A673 (cell line): ENCODE measurements at regions not wholly inside any gene's neighbourhood (a gene's known extent, or its start where the extent isn't known, plus 50 kb on each side); places are given as distances from the start of the nearest gene placed in this dataset.

Experiments used
- BruUV-seq: library from RNA; stranded (reverse); fragments of 400-500 nt; replicated peaks from 2 replicates; lab custom pipeline; 2021; lab: Mats Ljungman, UMichigan
- CTCF ChIA-PET: fragments of 300-600 bp; sonication (Branson Sonifier 250); formaldehyde crosslinking; loops from one replicate; lab custom pipeline; 2022; ENCODE audit warnings: antibody characterized with exemption; lab: Charles Lee
- POLR2A ChIA-PET: fragments of 300-600 bp; sonication (Branson Sonifier 250); formaldehyde crosslinking; loops from one replicate; lab custom pipeline; 2022; ENCODE audit warnings: antibody characterized with exemption; ENCODE audit not compliant: low non-redundant PET; lab: Charles Lee
- DNase-seq: peaks from one replicate; pipeline ENCODE4 v3.0.0-alpha.2; 2015; ENCODE audit warnings: low spot score
- H3K27ac ChIP-seq: fragments of 200-600 bp; sonication (generic); 2 replicates; pipeline ENCODE4 v1.5.1; 2016; ENCODE audit warnings: mixed run types, low read depth, mild to moderate bottlenecking, mixed read lengths, antibody characterized with exemption, low read length; ENCODE audit not compliant: poor library complexity, severe bottlenecking
- H3K27me3 ChIP-seq: fragments of 200-600 bp; sonication (generic); replicated peaks from 2 replicates; pipeline ENCODE4 v1.6.1; 2017; ENCODE audit warnings: mixed run types, low read depth, mild to moderate bottlenecking, mixed read lengths, antibody characterized with exemption, low read length; ENCODE audit not compliant: insufficient read depth, poor library complexity
- H3K36me3 ChIP-seq: fragments of 200-600 bp; sonication (generic); 2 replicates; pipeline ENCODE4 v1.6.1; 2016; ENCODE audit warnings: mixed run types, mild to moderate bottlenecking, mixed read lengths, antibody characterized with exemption, low read length; ENCODE audit not compliant: insufficient read depth, poor library complexity, severe bottlenecking
- H3K4me1 ChIP-seq: fragments of 200-600 bp; sonication (generic); 2 replicates; pipeline ENCODE4 v1.6.1; 2017; ENCODE audit warnings: mixed run types, mild to moderate bottlenecking, mixed read lengths, antibody characterized with exemption, low read length; ENCODE audit not compliant: insufficient read depth, poor library complexity, severe bottlenecking
- H3K4me3 ChIP-seq: fragments of 200-600 bp; sonication (generic); 2 replicates; pipeline ENCODE4 v1.5.1; 2016; ENCODE audit warnings: low read depth, mixed run types, mild to moderate bottlenecking, mixed read lengths, low read length; ENCODE audit not compliant: poor library complexity, severe bottlenecking
- H3K9me3 ChIP-seq: fragments of 200-600 bp; sonication (generic); 2 replicates; pipeline ENCODE4 v1.6.1; 2016; ENCODE audit warnings: mixed run types, low read depth, mild to moderate bottlenecking, mixed read lengths, antibody characterized with exemption, low read length; ENCODE audit not compliant: poor library complexity, severe bottlenecking
- CTCF ChIP-seq: fragments of 300-800, 200-600 bp; sonication (generic); conservative IDR thresholded peaks from 2 replicates; pipeline ENCODE4 v1.5.1; 2017; ENCODE audit warnings: low read depth, mild to moderate bottlenecking, antibody characterized with exemption, low read length, moderate library complexity, mixed read lengths
- EZH2 ChIP-seq: fragments of 200-600 bp; sonication (generic); IDR thresholded peaks from 2 replicates; pipeline ENCODE4 v1.6.1; 2017; ENCODE audit warnings: borderline replicate concordance, low read depth, mild to moderate bottlenecking, mixed read lengths, antibody characterized with exemption, low read length; ENCODE audit not compliant: poor library complexity, severe bottlenecking
- intact Hi-C: fragments of 100-400 bp; cut with micrococcal nuclease; formaldehyde crosslinking; loops from one replicate; pipeline ENCODE4 v1.10.0; 2022; ENCODE audit not compliant: unreplicated experiment

DNA sequence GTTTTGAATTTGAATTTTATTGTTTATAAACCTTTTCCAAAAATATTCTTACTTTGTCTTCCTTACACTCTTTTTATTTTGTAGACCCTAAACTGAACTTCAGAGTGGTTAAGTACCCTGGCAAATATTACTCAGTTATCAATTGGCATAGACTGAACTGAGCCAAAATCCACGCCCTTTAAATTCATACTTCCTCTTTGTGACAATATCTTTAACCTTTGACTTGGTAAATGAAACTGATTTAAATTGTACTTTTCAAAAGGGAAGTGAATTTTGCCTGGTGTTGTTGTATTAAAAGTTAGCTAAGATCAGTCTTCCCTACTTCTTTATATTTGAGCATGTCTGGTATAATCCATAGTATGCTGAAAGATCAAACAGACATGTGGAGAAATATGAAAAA, 184.3 kb upstream of the USP15 start:
- no peak for TF ChIP-seq CTCF
- no peak for TF ChIP-seq EZH2
- no TSS peak for BruUV-seq
- ChIA-PET POLR2A (no interaction called here), CTCF (no interaction called here)
- H3K36me3 ChIP-seq: no peaks in the 10 kb centered on the region
- H3K27me3 ChIP-seq: no peaks in the 10 kb centered on the region
- H3K4me3 ChIP-seq: no peak overlapping the region
- intact Hi-C loops: no loop called here
- no peak overlapping the region for H3K27ac ChIP-seq
- no peak for DNase-seq
- H3K9me3 ChIP-seq: no peaks in the 10 kb centered on the region
- H3K4me1 ChIP-seq: no peaks in the 10 kb centered on the region

GRCh38 chr12:62078020-62078419, 182.2 kb upstream of the USP15 start:
- H3K4me3 ChIP-seq: no peak overlapping the region
- POLR2A ChIA-PET: no interaction called here

GRCh38 chr12:62082448-62082847, 177.8 kb upstream of the USP15 start:
- ChIA-PET POLR2A (no interaction called here), CTCF (no interaction called here)
- no peaks in the 10 kb centered on the region for H3K36me3 ChIP-seq
- no peak overlapping the region for H3K27ac ChIP-seq
- TF ChIP-seq EZH2 (no peak), CTCF (no peak)
- H3K27me3 ChIP-seq: no peaks in the 10 kb centered on the region
- BruUV-seq: no TSS peak
- H3K9me3 ChIP-seq: no peaks in the 10 kb centered on the region
- no peaks in the 10 kb centered on the region for H3K4me1 ChIP-seq
- intact Hi-C loops: no loop called here
- H3K4me3 ChIP-seq: no peak overlapping the region
- no peak for DNase-seq

More at GRCh38 chr12:62078020-62078419, 182.2 kb upstream of the USP15 start:
- no peak for DNase-seq
- Histone ChIP-seq H3K36me3 (no peaks in the 10 kb centered on the region), H3K27me3 (no peaks in the 10 kb centered on the region), H3K9me3 (no peaks in the 10 kb centered on the region), H3K27ac (no peak overlapping the region), H3K4me1 (no peaks in the 10 kb centered on the region)
- TF ChIP-seq CTCF (no peak), EZH2 (no peak)
- no TSS peak for BruUV-seq
- CTCF ChIA-PET: no interaction called here
- intact Hi-C loops: no loop called here
